HPDE6-E6E7 (cell line): ENCODE measurements at regions not wholly inside any gene's neighbourhood (a gene's known extent, or its start where the extent isn't known, plus 50 kb on each side); places are given as distances from the start of the nearest gene placed in this dataset.

Experiments
- DNase-seq: peaks from one replicate; pipeline ENCODE4 v3.0.0; 2011; ENCODE audit warnings: missing footprints; ENCODE audit errors: extremely low spot score

GRCh38 chr10:71021402-71021801, 133.0 kb upstream of the PCBD1 start:
- no peak for DNase-seq

DNA sequence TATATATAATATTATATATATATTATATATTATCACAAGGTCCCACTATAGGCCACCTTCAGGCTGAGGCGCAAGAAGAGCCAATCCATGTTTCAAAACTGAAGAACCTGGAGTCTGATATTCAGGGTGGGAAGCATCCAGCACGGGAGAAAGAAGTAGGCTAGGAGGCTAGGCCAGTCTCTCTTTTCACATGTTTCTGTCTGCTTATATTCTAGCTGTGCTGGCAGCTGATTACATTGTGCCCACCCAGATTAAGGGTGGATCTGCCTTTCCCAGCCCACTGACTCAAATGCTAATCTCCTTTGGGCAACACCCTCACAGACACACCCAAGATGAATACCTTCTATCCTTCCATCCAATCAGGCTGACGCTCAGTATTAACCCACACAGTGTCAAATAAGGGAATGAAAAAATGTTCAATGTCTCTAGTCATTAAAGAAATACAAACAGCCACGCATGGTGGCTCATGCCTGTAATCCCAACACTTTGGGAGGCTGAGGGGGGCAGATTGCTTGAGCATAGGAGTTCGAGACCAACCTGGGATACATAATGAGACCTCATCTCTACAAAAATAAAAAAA, 135.4 kb upstream of the PCBD1 start:
- DNase-seq: no peak

GRCh38 chr10:71024490-71024889, 136.1 kb upstream of the PCBD1 start:
- DNase-seq: no peak

DNA sequence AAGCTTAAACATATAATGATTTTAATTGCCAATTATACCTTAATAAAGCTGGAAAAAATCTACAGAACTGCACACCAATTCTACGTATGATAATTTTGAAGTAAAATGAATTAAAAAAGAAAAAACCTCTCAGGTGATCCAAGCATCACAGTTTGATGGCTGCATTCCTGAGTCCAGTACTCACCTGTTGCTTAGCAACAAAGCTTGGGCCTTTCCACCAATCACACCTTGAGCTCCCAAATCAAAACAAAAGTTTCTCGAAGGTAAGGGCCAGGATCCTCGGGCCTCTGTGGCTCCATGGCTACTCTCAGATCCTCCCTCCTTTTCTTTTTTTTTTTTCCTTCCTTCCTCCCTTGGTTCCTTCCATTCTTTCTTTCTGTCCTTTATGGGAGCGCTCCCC, 137.2 kb upstream of the PCBD1 start:
- DNase-seq: no peak

GRCh38 chr10:71028066-71028465, 139.7 kb upstream of the PCBD1 start:
- no peak for DNase-seq

- DNase-seq: peak; percentile 12
These were observed 141.1 kb upstream of the PCBD1 start for GRCh38 chr10:71029411-71029892.

DNA sequence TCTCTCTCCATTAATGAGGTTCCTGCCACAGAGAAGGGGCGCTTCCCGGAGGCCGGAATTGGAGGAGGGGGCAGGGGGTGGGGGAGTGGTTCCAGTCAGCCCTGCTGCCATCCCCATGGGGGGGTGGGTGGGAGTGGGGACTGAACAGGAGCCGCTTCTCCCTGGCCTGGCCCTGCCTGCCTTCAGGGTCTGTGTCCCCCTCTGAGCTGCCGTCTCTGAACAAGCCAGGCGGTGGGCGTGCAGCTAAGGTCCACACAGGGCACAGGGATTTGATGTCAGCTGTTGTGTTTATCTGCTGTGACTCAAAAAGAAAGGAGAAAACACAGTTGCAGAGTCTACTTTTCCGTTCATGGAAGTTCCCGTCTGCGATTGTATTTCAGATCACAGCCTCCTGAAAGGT, 141.5 kb upstream of the PCBD1 start:
- no peak for DNase-seq

- DNase-seq: no peak
These were observed 142.7 kb upstream of the PCBD1 start for GRCh38 chr10:71031026-71031425.

DNA sequence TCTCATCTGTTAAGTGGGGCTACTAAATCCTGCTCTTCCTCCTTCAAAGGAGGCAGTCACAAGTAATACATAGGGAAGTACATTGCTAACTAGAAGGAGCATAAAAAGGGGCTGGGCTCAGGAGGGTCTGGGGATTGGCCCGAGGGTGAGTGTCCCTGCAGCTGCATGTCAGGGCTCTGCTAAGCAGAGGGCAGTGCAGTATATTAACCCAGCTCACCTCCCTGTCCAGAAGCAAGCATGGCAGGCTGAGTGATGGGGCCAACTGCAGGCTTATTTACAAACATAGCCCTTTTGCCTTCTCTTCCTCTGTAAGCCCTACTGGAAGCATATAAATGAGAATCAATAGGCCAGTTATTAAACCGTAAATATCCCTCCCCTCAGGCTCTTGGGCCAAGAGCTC, 143.2 kb upstream of the PCBD1 start:
- no peak for DNase-seq

- DNase-seq: no peak
These were observed 144.5 kb upstream of the PCBD1 start for GRCh38 chr10:71032887-71033286.

DNA sequence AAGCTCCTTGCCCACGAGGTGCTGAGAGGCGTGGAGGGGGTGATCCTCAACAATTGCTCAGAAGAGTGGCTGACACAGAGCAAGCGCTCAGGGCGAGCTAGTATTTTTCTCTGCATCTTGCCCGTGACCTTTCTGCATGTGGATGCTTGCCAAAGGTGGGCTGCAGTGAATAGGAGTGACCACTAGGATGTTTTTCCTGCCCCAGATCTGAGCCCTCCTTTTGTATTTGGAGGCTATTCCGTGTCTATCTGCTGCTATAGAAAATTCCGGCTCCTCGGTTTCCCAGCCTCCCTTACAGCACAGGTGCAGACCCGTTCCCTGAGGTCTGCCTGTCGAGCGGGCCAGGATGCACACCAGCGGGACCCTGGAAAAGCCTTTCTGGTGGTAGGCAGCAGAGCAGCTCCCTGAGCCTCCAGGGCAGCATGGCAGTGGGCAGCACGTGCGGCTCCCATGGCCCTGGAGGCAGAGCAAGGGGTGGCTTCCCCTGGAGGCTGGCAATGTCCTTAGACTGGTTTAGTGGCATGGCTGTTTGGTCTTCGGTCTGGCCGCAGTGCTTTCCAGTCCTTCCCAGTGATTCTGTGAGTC, 145.1 kb upstream of the PCBD1 start:
- DNase-seq: no peak

- DNase-seq: no peak
These were observed 147.3 kb upstream of the PCBD1 start for GRCh38 chr10:71035511-71036296.

- no peak for DNase-seq
These were observed 148.1 kb upstream of the PCBD1 start for GRCh38 chr10:71036297-71036966.

- DNase-seq: no peak
These were observed 149.8 kb upstream of the PCBD1 start for GRCh38 chr10:71038091-71038633.

DNA sequence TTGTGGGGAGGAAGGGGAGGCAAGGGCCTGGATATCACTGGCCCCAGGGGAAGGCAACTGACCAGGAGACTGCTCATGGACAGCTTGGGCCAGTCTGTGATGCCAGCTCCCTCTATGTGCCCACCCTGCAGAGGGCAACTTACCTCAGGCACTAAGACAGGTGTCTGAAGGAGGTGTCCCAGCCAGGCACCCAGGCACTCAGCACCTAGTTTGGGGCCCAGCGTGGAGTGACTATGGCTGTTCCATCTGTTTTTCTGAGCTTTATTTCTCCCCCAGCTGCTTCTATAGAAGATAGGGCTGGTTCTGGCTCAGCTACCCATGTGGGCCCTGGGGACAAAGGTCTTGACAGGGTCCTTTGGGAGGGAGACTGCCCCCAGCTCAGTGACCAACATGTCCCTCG, 150.6 kb upstream of the PCBD1 start:
- no peak for DNase-seq

DNA sequence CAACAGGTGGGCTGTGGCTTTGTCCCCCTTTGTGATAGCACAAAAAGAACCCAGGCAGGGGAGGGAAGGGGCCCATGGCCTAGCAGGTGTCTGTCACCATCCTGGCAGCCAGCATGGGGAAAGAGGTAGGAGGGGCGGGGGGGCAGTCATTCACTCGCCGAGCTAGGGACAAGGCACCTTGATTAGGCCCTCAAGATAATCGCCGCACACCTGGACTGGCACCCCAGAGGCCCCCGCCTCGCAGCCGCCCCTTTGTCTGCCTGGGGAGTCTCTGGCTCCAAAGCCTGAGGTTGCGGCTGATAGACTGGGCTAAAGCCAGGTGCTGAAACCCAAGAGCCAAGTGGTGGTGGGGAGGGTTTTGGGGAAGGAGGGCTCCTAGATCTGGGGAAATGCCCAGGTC, 151.2 kb upstream of the PCBD1 start:
- no peak for DNase-seq

DNA sequence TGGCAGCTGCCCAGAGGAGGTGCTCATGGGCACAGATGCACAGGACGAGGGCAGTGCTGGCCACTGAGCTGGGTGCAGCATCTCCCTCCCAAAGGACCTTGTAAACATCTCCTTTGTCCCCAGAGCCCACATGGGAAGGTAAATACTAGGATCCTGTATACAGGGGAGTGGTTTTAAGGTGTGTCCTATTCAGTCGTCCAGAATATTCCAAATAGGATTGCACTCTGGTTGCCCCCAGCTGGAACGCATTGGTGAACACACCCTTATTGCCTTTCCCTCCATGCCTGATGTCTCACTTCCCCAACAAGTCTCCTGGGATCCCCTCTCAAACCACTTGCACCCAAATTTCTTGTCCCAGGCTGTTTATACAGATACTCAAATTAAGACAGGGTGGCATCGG, 152.0 kb upstream of the PCBD1 start:
- DNase-seq: no peak

- DNase-seq: no peak
These were observed 152.7 kb upstream of the PCBD1 start for GRCh38 chr10:71040846-71041605.

DNA sequence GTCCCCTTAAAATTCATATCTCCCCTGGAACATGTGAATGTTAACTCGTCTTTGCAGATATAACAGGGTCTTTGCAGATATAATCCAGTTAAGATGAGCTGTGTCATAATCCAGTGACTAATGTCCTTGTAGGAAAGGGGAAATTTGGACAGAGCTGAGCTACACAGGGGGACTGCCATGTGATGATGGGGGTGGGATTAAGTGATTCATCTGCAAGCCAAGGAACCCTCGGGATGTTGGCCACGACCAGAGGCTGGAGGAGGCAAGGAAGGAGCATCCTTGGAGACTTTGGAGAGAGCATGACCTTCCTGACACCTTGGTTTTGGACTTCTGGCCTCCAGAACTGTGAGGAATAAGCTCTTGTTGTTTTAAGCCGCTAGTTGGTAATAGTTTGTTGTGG, 153.9 kb upstream of the PCBD1 start:
- no peak for DNase-seq

DNA sequence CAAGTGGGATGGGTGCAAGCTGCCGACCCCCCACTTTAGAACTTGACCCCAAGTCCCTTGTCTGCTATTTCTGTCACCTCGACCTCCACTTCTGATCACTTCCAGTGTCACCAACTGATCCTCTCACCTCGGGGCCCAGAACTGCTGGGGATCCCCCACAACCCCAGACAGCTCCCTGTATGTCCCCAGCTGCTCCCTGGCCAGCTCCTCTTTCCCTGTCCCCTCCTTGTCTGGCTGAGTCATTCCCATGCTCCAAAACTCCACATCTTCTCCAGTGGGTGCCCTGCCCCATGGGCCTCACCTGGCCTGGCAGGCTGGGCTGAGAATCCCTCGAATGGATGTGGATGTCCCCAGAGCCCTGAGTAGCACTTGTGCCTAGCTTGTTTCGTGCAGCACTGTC, 154.3 kb upstream of the PCBD1 start:
- no peak for DNase-seq

DNA sequence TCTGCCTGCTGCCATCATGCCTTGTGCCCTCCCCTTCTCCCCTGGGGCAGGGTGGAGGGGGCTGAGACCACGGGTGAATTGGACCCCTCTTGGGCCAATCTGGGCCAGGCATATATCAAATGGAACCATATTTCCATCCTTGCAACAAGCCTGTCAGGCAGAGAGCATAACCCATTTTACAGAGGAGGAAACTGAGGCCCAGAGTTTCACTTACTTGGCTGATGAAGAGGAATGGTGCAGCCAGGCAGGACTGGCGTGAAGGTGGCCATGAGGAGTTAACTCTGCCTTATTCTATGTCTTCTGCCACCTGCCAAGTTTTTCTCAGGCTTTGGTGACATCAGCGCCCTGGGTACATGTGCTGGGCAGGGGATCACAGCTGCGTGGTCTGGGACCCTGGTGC, 155.5 kb upstream of the PCBD1 start:
- DNase-seq: no peak

DNA sequence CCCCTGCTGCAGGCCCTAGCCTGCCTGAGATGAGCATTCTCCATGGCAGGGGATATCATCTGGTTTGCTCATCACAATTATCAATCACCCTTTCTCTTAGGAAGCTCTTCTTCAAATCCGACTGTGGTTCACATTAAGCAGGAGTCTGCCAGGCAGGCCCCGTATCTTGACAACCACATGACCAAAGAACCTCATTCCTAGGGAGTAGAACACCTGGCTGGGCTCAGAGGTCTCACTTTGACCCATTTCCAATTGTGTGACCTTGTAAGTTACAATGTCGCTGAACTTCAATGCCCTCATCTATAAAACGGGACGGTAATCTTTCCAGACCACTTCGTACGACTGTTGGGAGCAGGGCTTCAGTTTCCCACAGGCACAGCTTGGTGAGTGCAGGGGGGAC, 156.4 kb upstream of the PCBD1 start:
- DNase-seq: no peak
